SK-N-SH (cell line): ENCODE measurements at regions not wholly inside any gene's neighbourhood (a gene's known extent, or its start where the extent isn't known, plus 50 kb on each side); places are given as distances from the start of the nearest gene placed in this dataset.

Source experiments
- CTCF ChIA-PET: fragments of 300-600, 350-600 bp; formaldehyde crosslinking; extraction: SDS; loops from one replicate; lab custom pipeline; 2021; lab: Yijun Ruan, JAX
- POLR2A ChIA-PET: fragments of 350-600 bp; sonication (Branson Sonifier 250); formaldehyde crosslinking; extraction: SDS; loops from one replicate; lab custom pipeline; 2020; ENCODE audit warnings: antibody characterized with exemption, inconsistent platforms; lab: Yijun Ruan, JAX
- DNase-seq: peaks from one replicate; pipeline ENCODE4 v3.0.0; 2012
- H2AFZ ChIP-seq: fragments of 200-600 bp; sonication (generic); 2 replicates; pipeline ENCODE4 v1.8.1; 2016; ENCODE audit warnings: antibody characterized with exemption, mild to moderate bottlenecking, low read depth
- H3F3A ChIP-seq: fragments of 200-600 bp; sonication (generic); replicated peaks from 2 replicates; pipeline ENCODE3; 2016; ENCODE audit warnings: antibody characterized with exemption, mild to moderate bottlenecking; ENCODE audit not compliant: insufficient read depth
- H3K27ac ChIP-seq, 2 experiments: fragments of 200-500 bp in 1 of 2; fragments of 200-600 bp in 1 of 2; sonication (Bioruptor generic) in 1 of 2; sonication (generic), shearing (Covaris generic) in 1 of 2; 2 replicates each; pipeline versions ENCODE4 v1.5.1 to v1.6.1; 2014 to 2016; ENCODE audit warnings: low read depth in 2 of 2, inconsistent platforms in 1 of 2, low read length in 1 of 2, mild to moderate bottlenecking in 1 of 2, mixed read lengths in 1 of 2
- H3K27me3 ChIP-seq: fragments of 200-600 bp; sonication (generic), shearing (Covaris generic); 2 replicates; pipeline ENCODE4 v1.6.1; 2016; ENCODE audit warnings: mixed run types; ENCODE audit not compliant: insufficient read depth
- H3K36me3 ChIP-seq, 2 experiments: fragments of 200-500 bp in 1 of 2; fragments of 200-600 bp in 1 of 2; sonication (Bioruptor generic) in 1 of 2; sonication (generic) in 1 of 2; replicated peaks in 1 of 2; 2 replicates each; pipeline versions ENCODE3 to v1.5.1; 2014 to 2016; ENCODE audit warnings: low read length in 1 of 2, mild to moderate bottlenecking in 1 of 2; ENCODE audit not compliant: insufficient read depth in 2 of 2, control insufficient read depth in 1 of 2
- H3K4me1 ChIP-seq, 2 experiments: fragments of 200-500 bp in 1 of 2; fragments of 200-600 bp in 1 of 2; sonication (Bioruptor generic) in 1 of 2; sonication (generic), shearing (Covaris generic) in 1 of 2; 2 replicates each; pipeline versions ENCODE4 v1.5.1 to v1.6.1; 2014 to 2016; ENCODE audit warnings: low read depth in 1 of 2, low read length in 1 of 2, mixed run types in 1 of 2; ENCODE audit not compliant: insufficient read depth in 2 of 2, control insufficient read depth in 1 of 2
- H3K4me2 ChIP-seq: fragments of 200-600 bp; sonication (generic), shearing (Covaris generic); 2 replicates; pipeline ENCODE4 v1.6.1; 2017; ENCODE audit warnings: mixed run types
- H3K4me3 ChIP-seq, 2 experiments: fragments of 200-500 bp in 1 of 2; fragments of 200-600 bp in 1 of 2; sonication (Bioruptor generic) in 1 of 2; sonication (generic), shearing (Covaris generic) in 1 of 2; 2 replicates each; pipeline versions ENCODE4 v1.5.1 to v1.8.1; 2014 to 2016; ENCODE audit warnings: low read depth in 2 of 2, inconsistent platforms in 1 of 2, low read length in 1 of 2, mild to moderate bottlenecking in 1 of 2, mixed read lengths in 1 of 2, moderate library complexity in 1 of 2
- H3K79me2 ChIP-seq: fragments of 200-600 bp; sonication (generic); 2 replicates; pipeline ENCODE4 v1.8.1; 2017; ENCODE audit warnings: mild to moderate bottlenecking; ENCODE audit not compliant: insufficient read depth
- H3K9ac ChIP-seq: fragments of 200-600 bp; sonication (generic); 2 replicates; pipeline ENCODE4 v1.6.1; 2017; ENCODE audit warnings: mixed run types
- H3K9me2 ChIP-seq: fragments of 200-600 bp; sonication (generic); 2 replicates; pipeline ENCODE4 v1.6.1; 2017; ENCODE audit warnings: mixed run types
- H3K9me3 ChIP-seq: fragments of 200-600 bp; sonication (generic); 2 replicates; pipeline ENCODE4 v1.6.1; 2017; ENCODE audit warnings: mixed run types, mild to moderate bottlenecking, moderate library complexity
- H4K20me1 ChIP-seq: fragments of 200-600 bp; sonication (generic); 2 replicates; pipeline ENCODE4 v1.6.1; 2017; ENCODE audit warnings: mild to moderate bottlenecking, mixed run types; ENCODE audit not compliant: insufficient read depth
- ELF1 ChIP-seq: IDR thresholded peaks from 2 replicates; pipeline ENCODE4 v1.4.0; 2012
- EP300 ChIP-seq, 2 experiments: IDR thresholded peaks; 2 replicates each; pipeline versions ENCODE4 v1.4.0 to v1.6.1; 2012; ENCODE audit warnings: borderline replicate concordance in 1 of 2, low read depth in 1 of 2, low read length in 1 of 2
- FOXJ3 ChIP-seq: sonication (generic); formaldehyde crosslinking; IDR thresholded peaks from 2 replicates; pipeline ENCODE4 v1.5.1; 2020; ENCODE audit warnings: mild to moderate bottlenecking, missing genetic modification reagents
- IRF3 ChIP-seq: fragments of 150-350 bp; IDR thresholded peaks from 2 replicates; pipeline ENCODE4 v1.6.1; 2016; ENCODE audit warnings: mild to moderate bottlenecking, low read depth, low read length
- JUND ChIP-seq: IDR thresholded peaks from 2 replicates; pipeline ENCODE4 v1.4.0; 2012
- NFIC ChIP-seq: IDR thresholded peaks from 2 replicates; pipeline ENCODE4 v1.4.0; 2012; ENCODE audit warnings: borderline replicate concordance
- PBX3 ChIP-seq: IDR thresholded peaks from 2 replicates; pipeline ENCODE4; 2012
- RAD21 ChIP-seq: IDR thresholded peaks from 2 replicates; pipeline ENCODE4 v1.6.1; 2012; ENCODE audit warnings: mild to moderate bottlenecking, low read length
- RFX5 ChIP-seq: IDR thresholded peaks from 2 replicates; pipeline ENCODE4 v1.6.1; 2012; ENCODE audit warnings: mild to moderate bottlenecking, improper control_type of control experiment, low read length
- USF1 ChIP-seq: IDR thresholded peaks from 2 replicates; pipeline ENCODE4 v1.4.0; 2012; ENCODE audit warnings: low read depth, borderline replicate concordance
- WGBS: methylation state at CpG from one replicate; pipeline ENCODE4 v1.1.6; 2017; ENCODE audit warnings: low lambda C conversion rate; 5-methylcytosine and 5-hydroxymethylcytosine counted together

- no peaks in the 10 kb centered on the region for H3F3A ChIP-seq
- TF ChIP-seq JUND (no peak), PBX3 (no peak), FOXJ3 (CRISPR knock-in tag) (no peak), USF1 (no peak), NFIC (no peak), EP300 (IDR thresholded peaks at IDR 0.05; ENCODE audit: borderline replicate concordance in 1 of 2, low read depth in 1 of 2, low read length in 1 of 2) (no peak)
- TF ChIP-seq, all 33 proteins: peak for 0
- Histone ChIP-seq H3K79me2 (no peaks in the 10 kb centered on the region), H3K27me3 (no peaks in the 10 kb centered on the region), H3K36me3 (no peaks in the 10 kb centered on the region), H4K20me1 (no peaks in the 10 kb centered on the region), H3K4me2 (no peak overlapping the region), H3K4me1 (no peaks in the 10 kb centered on the region; a peak in 2 of 4 replicates), H3K9ac (no peak overlapping the region), H2AFZ (no peak overlapping the region), H3K9me3 (no peaks in the 10 kb centered on the region), H3K9me2 (no peaks in the 10 kb centered on the region), H3K4me3 (no peak overlapping the region), H3K27ac (no peak overlapping the region)
- POLR2A ChIA-PET: no interaction called here
- WGBS: 63% methylated on average over 1 of the region's 1 CpG
- no peak for DNase-seq
- CTCF ChIA-PET: interaction anchor here (0.8 kb wide), 1 partner anchor 16 kb away, joined by 3 read pairs; no protein-coding TSS in a partner anchor
Observed at GRCh38 chr21:27817074-27817473, 850.2 kb upstream of the ADAMTS5 start.

- Histone ChIP-seq H3K36me3 (no peaks in the 10 kb centered on the region), H3K9ac (no peak overlapping the region), H3K79me2 (no peaks in the 10 kb centered on the region), H3K4me2 (no peak overlapping the region), H4K20me1 (no peaks in the 10 kb centered on the region), H3K9me2 (no peaks in the 10 kb centered on the region), H3K27ac (no peak overlapping the region; a peak in 1 of 4 replicates), H3K9me3 (no peaks in the 10 kb centered on the region), H3K4me3 (no peak overlapping the region), H3K4me1 (no peaks in the 10 kb centered on the region; a peak in 2 of 4 replicates), H3K27me3 (no peaks in the 10 kb centered on the region), H2AFZ (no peak overlapping the region), H3F3A (no peaks in the 10 kb centered on the region)
- DNase-seq: no peak
- POLR2A ChIA-PET: no interaction called here
- 75% methylated on average over 4 of the region's 4 CpGs for WGBS
- TF ChIP-seq RFX5 (no peak), RAD21 (no peak), NFIC (no peak), ELF1 (no peak), IRF3 (no peak)
- TF ChIP-seq, all 33 proteins: peak for 0
- CTCF ChIA-PET: interaction anchor here (0.8 kb wide), 1 partner anchor 15 kb away, joined by 3 read pairs; no protein-coding TSS in a partner anchor
Observed at GRCh38 chr21:27816301-27816700, 849.4 kb upstream of the ADAMTS5 start.
